Brain microvascular endothelial cell (primary cell): ENCODE measurements at regions not wholly inside any gene's neighbourhood (a gene's known extent, or its start where the extent isn't known, plus 50 kb on each side); places are given as distances from the start of the nearest gene placed in this dataset.

Source experiments
- DNase-seq: peaks from one replicate; pipeline ENCODE4 v3.0.0-alpha.2; 2020
- H3K27ac ChIP-seq: fragments of 250-450 bp; sonication (Bioruptor Pico); 2 replicates; pipeline ENCODE4 v1.5.1; 2020; ENCODE audit warnings: mild to moderate bottlenecking, moderate library complexity
- H3K27me3 ChIP-seq: fragments of 250-450 bp; sonication (Bioruptor Pico); replicated peaks from 2 replicates; pipeline ENCODE4 v1.5.1; 2020; ENCODE audit warnings: mild to moderate bottlenecking
- H3K36me3 ChIP-seq: fragments of 250-450 bp; sonication (Bioruptor Pico); replicated peaks from 2 replicates; pipeline ENCODE4 v1.5.1; 2020; ENCODE audit warnings: mild to moderate bottlenecking
- H3K4me3 ChIP-seq: 2 replicates; pipeline ENCODE4 v1.5.1; 2011; ENCODE audit warnings: low read depth, mild to moderate bottlenecking, control low read depth, low read length, moderate library complexity
- CTCF ChIP-seq: IDR thresholded peaks from 2 replicates; pipeline ENCODE4 v1.5.1; 2011; ENCODE audit warnings: low read depth, mild to moderate bottlenecking, moderate library complexity, low read length, control low read depth, inconsistent platforms; ENCODE audit errors: missing control alignments
- in situ Hi-C: cut with HindIII; loops from 2 replicates; pipeline ENCODE4 v1.10.0; 2017; ENCODE audit warnings: low sequenced_read_pairs, low pct_ligation_motif_present

- TF ChIP-seq CTCF, result no peak
- in situ Hi-C loops, result no loop called here
- Histone ChIP-seq H3K36me3 (no peaks in the 10 kb centered on the region), H3K27me3 (no peaks in the 10 kb centered on the region), H3K4me3 (no peak overlapping the region), H3K27ac (no peak overlapping the region)
- no peak for DNase-seq
These were observed 99.6 kb upstream of the KLF7 start for GRCh38 chr2:207265332-207265731.

GRCh38 chr2:207265869-207266268, 100.1 kb upstream of the KLF7 start:
- TF ChIP-seq CTCF, result no peak
- in situ Hi-C loops, result no loop called here
- Histone ChIP-seq H3K27ac (no peak overlapping the region), H3K36me3 (no peaks in the 10 kb centered on the region), H3K4me3 (no peak overlapping the region), H3K27me3 (no peaks in the 10 kb centered on the region)
- DNase-seq, result peak; percentile 29

- DNase-seq, result no peak
- H3K4me3 ChIP-seq, result no peak overlapping the region
- no peak for TF ChIP-seq CTCF
- no peaks in the 10 kb centered on the region for H3K27me3 ChIP-seq
- H3K27ac ChIP-seq, result no peak overlapping the region
- in situ Hi-C loops, result no loop called here
- H3K36me3 ChIP-seq, result no peaks in the 10 kb centered on the region
These were observed 100.9 kb upstream of the KLF7 start for GRCh38 chr2:207266648-207267047.

- in situ Hi-C loops, result no loop called here
- no peak for TF ChIP-seq CTCF
- no peak for DNase-seq
- no peaks in the 10 kb centered on the region for H3K36me3 ChIP-seq
- H3K27ac ChIP-seq, result no peak overlapping the region
- no peaks in the 10 kb centered on the region for H3K27me3 ChIP-seq
- no peak overlapping the region for H3K4me3 ChIP-seq
These were observed 103.3 kb upstream of the KLF7 start for GRCh38 chr2:207269038-207269437.

GRCh38 chr2:207274530-207275189, 108.9 kb upstream of the KLF7 start:
- Histone ChIP-seq H3K36me3 (no peaks in the 10 kb centered on the region), H3K27me3 (no peaks in the 10 kb centered on the region), H3K27ac (no peak overlapping the region), H3K4me3 (no peak overlapping the region)
- no peak for TF ChIP-seq CTCF
- in situ Hi-C loops, result no loop called here
- no peak for DNase-seq

GRCh38 chr2:207275779-207276178, 110.0 kb upstream of the KLF7 start:
- in situ Hi-C loops, result no loop called here
- Histone ChIP-seq H3K4me3 (no peak overlapping the region), H3K27ac (no peak overlapping the region), H3K27me3 (no peaks in the 10 kb centered on the region), H3K36me3 (no peaks in the 10 kb centered on the region)
- DNase-seq, result no peak
- TF ChIP-seq CTCF, result no peak
